OCI-LY3 (cell line): ENCODE measurements at regions not wholly inside any gene's neighbourhood (a gene's known extent, or its start where the extent isn't known, plus 50 kb on each side); places are given as distances from the start of the nearest gene placed in this dataset.

Experiments used
- EZH2phosphoT487 ChIP-seq: fragments of 200-600 bp; shearing (Covaris generic); IDR thresholded peaks from 2 replicates; pipeline ENCODE4 v1.6.1; 2018; ENCODE audit warnings: antibody characterized with exemption, mixed run types, low read depth
- TF ChIP-seq, protein P1 (sequence below): fragments of 200-600, 300-600 bp; sonication (generic); IDR thresholded peaks from 2 replicates; pipeline ENCODE4 v1.5.1; 2014; ENCODE audit warnings: antibody characterized with exemption, low read length, low read depth

- TF ChIP-seq, protein P1, sequence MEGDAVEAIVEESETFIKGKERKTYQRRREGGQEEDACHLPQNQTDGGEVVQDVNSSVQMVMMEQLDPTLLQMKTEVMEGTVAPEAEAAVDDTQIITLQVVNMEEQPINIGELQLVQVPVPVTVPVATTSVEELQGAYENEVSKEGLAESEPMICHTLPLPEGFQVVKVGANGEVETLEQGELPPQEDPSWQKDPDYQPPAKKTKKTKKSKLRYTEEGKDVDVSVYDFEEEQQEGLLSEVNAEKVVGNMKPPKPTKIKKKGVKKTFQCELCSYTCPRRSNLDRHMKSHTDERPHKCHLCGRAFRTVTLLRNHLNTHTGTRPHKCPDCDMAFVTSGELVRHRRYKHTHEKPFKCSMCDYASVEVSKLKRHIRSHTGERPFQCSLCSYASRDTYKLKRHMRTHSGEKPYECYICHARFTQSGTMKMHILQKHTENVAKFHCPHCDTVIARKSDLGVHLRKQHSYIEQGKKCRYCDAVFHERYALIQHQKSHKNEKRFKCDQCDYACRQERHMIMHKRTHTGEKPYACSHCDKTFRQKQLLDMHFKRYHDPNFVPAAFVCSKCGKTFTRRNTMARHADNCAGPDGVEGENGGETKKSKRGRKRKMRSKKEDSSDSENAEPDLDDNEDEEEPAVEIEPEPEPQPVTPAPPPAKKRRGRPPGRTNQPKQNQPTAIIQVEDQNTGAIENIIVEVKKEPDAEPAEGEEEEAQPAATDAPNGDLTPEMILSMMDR, result no peak
- TF ChIP-seq EZH2phosphoT487, result no peak
These were observed 187.4 kb downstream of the ZIC4 start for GRCh38 chr3:147218965-147219364.
